Head of caudate nucleus (tissue), 42 donors: ENCODE measurements at regions not wholly inside any gene's neighbourhood (a gene's known extent, or its start where the extent isn't known, plus 50 kb on each side); places are given as distances from the start of the nearest gene placed in this dataset.
"Not testable (repeated sequence)": the region's sequence is repeated elsewhere in the genome, so short reads cannot be mapped to it uniquely, and the experiment has no call there.

Experiments
- DNase-seq, 42 donors: peaks; one replicate each; pipeline versions ENCODE4 v3.0.0 to v3.0.0-alpha.2; 2020 to 2021; ENCODE audit warnings: mixed read lengths in 7 of 42
- intact Hi-C: fragments of 100-400 bp; cut with DNase I; formaldehyde crosslinking; loops from one replicate; pipeline ENCODE4 v1.15.0; 2022

DNA sequence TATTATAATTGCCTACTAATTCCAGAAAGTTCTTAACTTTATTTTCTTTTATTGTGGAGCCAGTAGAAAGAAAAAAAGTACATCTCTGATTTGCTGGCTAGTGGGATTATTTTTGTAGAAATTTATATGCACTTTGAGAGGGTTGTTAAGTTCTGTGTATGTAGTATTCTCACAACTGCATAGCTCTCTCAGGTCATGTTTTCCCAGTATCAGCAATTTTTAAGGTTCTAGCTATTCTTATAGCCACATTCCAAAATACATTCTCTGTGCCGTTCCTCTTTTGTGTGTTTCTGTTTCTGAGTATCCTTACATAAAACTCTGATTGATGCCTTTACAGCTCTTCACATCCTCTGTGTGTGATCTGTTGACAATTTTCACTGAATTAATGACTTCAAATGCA, 199.3 kb upstream of the KYNU start:
- no peak for DNase-seq
- intact Hi-C loops = no loop called here

DNA sequence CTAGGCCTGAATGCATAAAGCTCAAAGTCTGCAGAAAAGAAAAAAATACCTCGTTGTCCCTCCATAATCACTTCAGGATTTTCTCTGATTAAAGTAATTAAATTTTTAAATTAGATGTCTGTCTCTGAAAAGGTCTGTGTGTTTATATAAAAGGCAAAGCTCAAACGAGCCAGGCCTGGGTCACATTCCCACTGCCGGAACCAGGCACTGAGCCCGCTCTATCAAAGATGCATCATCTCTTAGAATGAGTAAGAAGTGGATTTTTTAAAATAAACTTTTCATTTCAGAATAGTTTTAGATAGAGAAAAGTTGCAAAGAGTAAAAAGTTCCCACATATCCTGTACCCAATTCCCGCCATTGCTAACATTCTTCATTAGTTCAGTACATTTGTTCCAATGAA, 202.1 kb upstream of the KYNU start:
- intact Hi-C loops = no loop called here
- no peak for DNase-seq

DNA sequence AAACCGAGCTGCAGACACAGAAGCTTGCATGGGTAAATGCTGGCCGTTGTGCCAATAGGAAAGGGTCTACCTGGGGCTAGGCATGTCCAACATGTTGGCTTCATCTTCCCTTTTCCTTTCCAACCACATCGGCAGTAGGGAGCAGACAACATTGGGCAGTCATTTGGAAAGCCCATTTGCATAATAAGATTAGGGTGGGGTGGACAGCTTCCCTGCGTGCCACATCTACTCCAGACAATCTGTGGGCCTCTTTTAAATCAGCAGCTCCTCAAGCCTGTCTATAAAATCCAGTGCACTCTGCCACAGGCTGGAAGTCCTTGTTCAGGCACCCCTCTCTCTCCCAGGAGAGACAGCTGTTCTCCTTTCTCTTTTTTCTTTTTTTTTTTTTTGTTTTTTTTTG, 203.6 kb upstream of the KYNU start:
- DNase-seq = no peak
- intact Hi-C loops = no loop called here

DNA sequence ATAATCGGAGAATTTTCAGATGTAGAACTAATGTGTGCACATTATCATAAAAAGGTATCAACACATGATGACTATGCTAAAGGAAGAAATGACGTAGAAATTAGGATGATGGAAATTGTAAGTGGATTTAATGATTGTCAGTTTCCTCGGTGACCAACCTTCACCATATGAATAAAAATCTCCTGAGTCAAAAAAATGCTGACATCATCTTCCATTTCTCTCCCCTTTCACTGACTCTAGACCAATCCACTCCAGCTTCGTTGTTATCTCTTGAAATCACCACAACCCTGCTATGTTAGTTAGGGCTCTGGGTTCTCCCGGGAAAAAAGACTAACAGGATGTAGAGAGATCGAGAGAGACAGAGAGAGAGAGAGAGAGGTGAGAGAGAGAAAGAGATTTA, 204.8 kb upstream of the KYNU start:
- intact Hi-C loops = no loop called here
- no peak for DNase-seq

GRCh38 chr2:142670362-142670761, 207.1 kb upstream of the KYNU start:
- DNase-seq = no peak
- intact Hi-C loops = no loop called here

- no peak for DNase-seq
- intact Hi-C loops = no loop called here
These were observed 209.0 kb upstream of the KYNU start for GRCh38 chr2:142668420-142668819.

DNA sequence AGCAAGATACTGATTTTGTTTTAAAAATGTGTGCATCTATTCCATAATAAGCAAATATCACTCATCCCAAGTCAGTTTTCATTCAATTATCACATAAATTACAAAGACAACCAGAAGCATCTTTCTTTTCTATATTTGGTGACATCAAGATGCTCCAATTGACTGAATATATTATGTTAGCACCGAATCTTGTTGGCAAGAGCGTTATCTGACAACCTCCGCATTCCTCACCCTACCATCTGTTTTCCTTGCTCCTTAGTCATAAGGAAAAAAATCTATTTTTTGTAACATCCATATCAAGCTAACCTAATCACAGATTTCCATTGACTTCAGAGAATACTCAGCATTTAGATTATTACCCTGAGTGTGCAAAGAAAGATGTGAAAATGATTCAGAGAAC, 212.2 kb upstream of the KYNU start:
- intact Hi-C loops = no loop called here

DNA sequence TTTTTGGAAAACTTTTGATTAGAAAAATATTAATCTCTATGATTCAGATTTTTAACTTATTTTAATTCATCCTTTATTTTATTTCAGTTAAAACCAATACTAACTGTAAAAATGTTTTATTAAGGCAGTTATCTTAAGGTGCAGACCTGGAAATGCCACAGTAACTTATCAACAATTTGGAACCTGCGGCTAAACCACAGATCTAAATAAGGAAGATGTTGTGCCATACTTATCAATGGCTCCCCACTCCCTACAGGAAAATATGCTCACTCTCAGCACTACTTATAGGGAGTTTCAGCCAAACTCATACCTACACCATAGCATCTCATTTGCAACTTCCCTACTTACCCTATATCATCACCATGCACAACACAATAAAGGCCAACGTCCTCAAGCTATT, 226.9 kb upstream of the KYNU start:
- DNase-seq = no peak
- intact Hi-C loops = no loop called here

More for the DNA sequence above, 212.2 kb upstream of the KYNU start:
- DNase-seq = no peak

GRCh38 chr2:142649581-142649980, 227.9 kb upstream of the KYNU start:
- no peak for DNase-seq
- intact Hi-C loops = no loop called here

GRCh38 chr2:142642650-142643049, 234.8 kb upstream of the KYNU start:
- DNase-seq = no peak
- intact Hi-C loops = no loop called here

DNA sequence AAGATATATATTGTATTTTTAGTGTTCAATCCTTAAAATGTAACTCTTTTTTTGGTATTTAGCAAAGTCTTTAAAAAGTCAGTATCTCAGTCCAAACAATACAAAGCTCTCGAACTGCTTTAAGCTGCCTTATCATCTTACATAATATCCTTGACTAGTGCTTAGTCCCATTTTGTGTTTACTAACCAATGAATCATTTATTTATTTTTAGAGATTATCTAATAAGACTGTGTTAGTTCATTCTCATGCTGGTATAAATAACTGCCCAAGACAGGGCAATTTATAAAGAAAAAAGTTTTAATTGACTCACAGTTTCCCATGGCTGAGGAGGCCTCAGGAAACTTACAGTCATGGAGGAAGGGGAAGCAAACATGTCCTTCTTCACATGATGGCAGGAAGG, 248.3 kb upstream of the KYNU start:
- DNase-seq = no peak
- intact Hi-C loops = no loop called here

GRCh38 chr2:142621287-142621686, 256.2 kb upstream of the KYNU start:
- intact Hi-C loops = no loop called here
- DNase-seq = no peak

DNA sequence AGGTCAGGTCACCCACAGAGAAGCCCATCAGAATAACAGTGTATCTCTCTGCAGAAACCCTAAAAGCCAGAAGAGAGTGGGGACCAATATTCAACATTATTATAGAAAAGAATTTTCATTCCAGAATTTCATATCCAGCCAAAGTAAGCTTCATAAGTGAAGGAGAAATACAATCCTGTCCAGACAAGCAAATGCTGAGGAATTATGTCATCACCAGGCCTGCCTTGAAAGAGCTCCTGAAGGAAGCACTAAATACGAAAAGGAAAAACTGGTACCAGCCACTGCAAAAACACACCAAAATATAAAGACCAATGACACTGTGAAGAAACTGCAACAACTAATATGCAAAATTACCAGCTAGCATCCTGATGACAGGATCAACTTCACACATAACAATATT, 260.0 kb upstream of the KYNU start:
- no peak for DNase-seq
- intact Hi-C loops = no loop called here

DNA sequence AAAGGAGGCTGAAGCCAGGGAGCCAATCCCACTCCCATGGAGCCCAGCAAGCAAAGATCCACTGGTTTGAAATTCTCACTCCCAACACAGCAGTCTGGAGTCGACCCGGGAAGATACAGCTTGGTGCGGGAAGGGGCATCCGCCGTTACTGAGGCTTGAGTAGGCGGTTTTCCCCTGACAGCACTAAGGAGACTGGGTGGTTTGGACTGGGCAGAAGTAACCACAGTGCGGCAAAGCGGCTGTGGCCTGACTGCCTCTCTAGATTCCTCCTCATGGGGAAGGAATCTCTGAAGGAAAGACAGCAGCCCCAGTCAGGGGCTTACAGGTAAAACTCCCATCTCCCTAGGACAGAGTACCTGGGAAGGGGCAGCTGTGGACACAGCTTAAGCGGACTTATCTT, 261.6 kb upstream of the KYNU start:
- intact Hi-C loops = no loop called here

GRCh38 chr2:142613193-142613592, 264.3 kb upstream of the KYNU start:
- intact Hi-C loops = not testable (repeated sequence)

More for the DNA sequence above, 261.6 kb upstream of the KYNU start:
- no peak for DNase-seq

GRCh38 chr2:142605421-142605820, 272.0 kb upstream of the KYNU start:
- no peak for DNase-seq
- intact Hi-C loops = no loop called here

More at GRCh38 chr2:142613193-142613592, 264.3 kb upstream of the KYNU start:
- DNase-seq = not testable (repeated sequence)

- DNase-seq = no peak
These were observed 273.7 kb upstream of the KYNU start for GRCh38 chr2:142603759-142604158.

DNA sequence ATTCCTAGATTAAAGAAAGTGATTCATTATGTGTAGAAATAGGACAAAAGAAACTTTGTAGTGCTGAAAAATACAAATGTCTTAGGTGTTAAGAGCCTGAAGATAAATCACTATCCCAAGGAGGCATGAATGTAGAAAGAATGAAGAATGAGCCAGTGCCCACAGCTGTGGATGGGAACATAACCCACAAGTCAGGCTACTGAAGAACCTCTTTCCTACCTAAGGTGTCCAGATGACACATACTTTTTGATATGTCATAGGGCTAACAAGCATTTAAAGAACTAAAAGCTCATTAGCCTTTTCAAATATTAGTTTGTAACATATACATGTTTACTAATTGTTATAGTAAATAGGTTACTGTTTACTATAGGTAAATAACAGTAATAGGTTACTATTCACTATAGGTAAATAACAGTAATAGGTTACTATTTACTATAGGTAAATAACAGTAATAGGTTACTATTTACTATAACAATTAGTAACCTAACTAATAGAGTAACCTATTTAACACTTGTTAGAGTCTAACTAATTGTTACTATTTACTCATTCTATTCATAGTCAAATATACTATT, 275.0 kb upstream of the KYNU start:
- intact Hi-C loops = no loop called here
- no peak for DNase-seq

More at GRCh38 chr2:142603759-142604158, 273.7 kb upstream of the KYNU start:
- intact Hi-C loops = no loop called here

DNA sequence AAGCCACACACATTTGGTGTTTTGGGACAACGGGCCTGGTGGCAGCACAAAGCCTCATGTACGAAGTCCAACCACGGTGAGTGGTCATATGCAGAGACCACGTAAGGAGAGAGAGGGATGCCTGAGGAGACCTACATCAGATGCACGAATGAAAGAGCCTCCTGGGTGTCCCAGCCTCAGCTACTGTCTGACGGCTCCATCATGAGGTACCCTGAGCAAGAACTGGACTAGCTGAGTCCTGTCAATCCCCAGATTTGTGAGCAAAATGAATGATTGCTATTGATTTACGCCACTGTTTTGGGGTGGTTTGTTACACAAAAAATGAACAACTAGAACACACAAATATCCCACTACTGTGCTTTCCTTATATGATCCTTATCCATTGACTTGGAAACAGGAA, 275.7 kb upstream of the KYNU start:
- intact Hi-C loops = no loop called here
- DNase-seq = no peak

DNA sequence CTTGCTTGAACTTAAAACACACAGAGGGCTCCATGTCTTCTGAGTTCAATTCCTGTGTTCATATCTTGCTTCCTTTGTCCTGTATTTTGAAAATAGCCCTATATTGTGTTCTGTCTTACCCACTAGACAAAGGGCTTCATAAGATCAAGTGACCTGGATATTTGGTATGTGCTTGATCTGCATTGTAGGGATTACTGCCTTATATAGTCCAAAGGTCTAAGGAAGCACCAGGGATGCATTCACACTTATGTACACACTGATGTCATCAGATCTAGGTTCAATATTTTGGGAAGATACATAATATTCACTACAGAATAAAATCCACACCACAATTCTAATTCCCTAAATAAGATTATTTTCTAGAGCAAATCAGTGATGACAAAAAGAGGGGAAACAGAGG, 278.0 kb upstream of the KYNU start:
- intact Hi-C loops = no loop called here
- no peak for DNase-seq

GRCh38 chr2:142598846-142599245, 278.6 kb upstream of the KYNU start:
- intact Hi-C loops = no loop called here
- no peak for DNase-seq
